Stimulated activated CD8-positive, alpha-beta memory T cell treated with anti-CD3 and anti-CD28 coated beads, Interleukin-12 subunit alpha, Interleukin-12 subunit beta, amount 100 ng/mL, for 4 hours (primary cell): ENCODE measurements at regions not wholly inside any gene's neighbourhood (a gene's known extent, or its start where the extent isn't known, plus 50 kb on each side); places are given as distances from the start of the nearest gene placed in this dataset.
"Not testable (repeated sequence)": the region's sequence is repeated elsewhere in the genome, so short reads cannot be mapped to it uniquely, and the experiment has no call there.

Source experiments
- DNase-seq: peaks from one replicate; pipeline ENCODE4 v3.0.0-alpha.2; 2020; ENCODE audit warnings: low read depth

DNA sequence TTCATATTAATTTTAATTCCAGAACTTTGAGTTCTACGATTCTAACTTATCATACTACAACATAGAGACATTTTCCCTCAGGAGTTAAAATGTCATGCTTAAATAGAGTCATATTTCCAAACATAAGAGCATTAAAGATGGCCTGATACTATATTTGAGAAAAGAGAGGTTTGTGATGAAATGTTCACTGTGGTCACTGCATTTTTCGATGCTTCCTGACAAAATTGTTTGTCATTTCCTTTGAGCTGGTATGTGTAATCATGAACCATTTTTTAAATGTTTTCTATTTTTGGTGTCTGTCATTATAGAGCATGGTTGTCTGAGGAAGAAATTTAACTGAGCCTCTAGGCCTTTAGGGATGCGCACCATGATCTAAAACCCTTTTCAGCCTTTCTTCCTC is 721.4 kb upstream of the NR2F2 start:
- no peak for DNase-seq

DNA sequence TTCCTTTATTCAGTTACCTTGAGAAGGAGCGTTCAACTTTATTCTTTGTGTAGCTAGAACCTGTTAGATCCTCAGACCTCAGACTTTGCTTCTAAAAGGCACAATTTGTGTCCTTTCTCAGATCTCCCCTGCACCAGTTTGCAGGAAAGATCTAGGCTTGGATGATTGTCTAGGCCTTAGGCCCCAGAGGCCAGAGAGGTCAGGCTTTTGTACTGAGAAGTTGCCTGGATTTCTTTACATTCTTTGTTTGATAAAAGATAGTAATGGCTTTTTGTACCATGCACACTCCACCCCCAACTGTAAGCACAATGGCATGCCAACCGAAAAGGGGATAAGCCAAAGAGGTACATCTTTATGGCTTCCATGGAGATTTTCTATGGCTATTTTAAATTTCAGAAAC is 719.6 kb upstream of the NR2F2 start:
- no peak for DNase-seq

DNA sequence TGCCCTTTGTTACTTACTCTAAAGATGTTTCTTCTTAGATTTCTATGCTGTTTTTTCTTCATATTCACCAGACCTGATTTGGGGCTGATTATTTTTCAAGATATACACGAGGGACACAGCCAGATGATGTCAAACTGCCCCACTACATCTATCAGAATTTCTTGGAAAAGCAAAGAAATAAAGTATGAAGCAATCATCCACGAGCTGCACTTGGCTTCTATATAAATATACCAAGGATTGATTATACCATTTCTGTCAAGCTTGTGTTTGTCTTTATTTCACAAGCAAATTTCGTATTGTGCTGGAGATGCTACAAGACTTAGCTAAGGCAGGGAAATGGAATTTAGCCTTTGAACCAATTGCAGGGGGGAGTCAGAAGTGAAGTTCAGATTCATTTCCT is 715.1 kb upstream of the NR2F2 start:
- DNase-seq = no peak

DNA sequence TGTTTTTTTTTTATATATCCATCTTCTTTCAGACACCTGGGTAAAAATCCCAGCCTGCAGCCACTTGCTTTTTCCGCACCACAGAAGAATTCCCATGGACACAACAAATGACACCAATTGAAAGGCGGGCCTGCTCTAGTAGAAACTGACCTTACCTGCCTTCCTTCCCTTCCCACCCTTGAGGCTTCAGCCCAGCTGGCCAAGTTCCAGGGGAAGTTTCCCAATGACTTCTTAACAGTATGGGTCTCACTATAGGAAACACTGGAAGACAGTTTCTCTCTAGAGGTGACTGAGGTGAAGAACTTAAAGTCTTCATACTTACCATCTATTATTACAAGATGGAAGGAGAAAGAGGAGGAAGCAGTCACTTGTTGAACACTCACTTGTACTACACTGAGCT is 714.2 kb upstream of the NR2F2 start:
- no peak for DNase-seq

DNA sequence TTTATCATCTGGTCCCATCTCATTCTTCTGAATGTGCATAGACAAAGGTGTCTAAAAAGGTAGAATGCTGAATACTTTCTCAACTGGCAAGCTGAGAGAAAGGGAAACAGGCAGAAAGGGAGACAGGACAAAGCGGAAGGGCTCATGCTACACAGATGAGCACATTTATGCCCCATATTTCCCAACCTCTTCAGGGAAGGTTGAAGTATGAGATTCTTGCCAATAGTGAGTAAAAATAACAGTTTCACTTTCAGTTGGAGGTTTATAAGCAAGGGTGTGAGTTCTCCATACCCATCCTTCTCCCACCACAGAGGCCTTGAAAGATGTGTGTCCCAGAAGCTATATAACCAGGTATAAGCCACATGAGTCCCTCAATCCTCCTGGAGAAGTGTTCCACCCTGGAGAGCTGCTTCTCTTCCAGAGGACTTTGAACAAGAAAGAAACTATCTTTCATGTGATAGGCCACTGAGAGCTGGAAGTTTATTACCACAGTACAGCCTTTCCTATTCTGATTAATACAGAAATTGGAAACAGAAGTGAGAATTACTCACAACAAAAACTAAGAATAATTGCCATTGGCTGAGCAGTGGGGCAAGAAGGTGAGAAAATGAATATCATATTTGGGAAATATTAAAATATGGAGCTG is 709.4 kb upstream of the NR2F2 start:
- DNase-seq = no peak

DNA sequence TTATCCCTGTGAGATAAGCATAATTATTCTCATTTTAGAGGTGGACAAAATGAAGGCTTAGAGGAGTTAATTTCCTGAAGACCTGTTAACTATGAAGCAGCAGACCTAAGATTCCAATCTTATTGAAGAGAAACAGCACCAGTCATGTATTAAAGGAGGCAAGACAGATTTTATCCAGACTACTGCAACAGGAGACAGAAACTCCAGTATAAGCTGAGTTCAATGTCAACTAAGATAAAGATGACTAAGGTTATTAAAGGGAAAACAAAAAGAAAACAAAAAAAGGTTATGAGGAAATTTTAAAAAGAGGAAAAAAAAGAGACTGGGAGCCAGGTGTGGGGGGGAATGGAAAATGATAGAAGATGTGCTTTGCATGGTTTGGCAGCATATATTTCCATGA is 707.7 kb upstream of the NR2F2 start:
- no peak for DNase-seq

DNA sequence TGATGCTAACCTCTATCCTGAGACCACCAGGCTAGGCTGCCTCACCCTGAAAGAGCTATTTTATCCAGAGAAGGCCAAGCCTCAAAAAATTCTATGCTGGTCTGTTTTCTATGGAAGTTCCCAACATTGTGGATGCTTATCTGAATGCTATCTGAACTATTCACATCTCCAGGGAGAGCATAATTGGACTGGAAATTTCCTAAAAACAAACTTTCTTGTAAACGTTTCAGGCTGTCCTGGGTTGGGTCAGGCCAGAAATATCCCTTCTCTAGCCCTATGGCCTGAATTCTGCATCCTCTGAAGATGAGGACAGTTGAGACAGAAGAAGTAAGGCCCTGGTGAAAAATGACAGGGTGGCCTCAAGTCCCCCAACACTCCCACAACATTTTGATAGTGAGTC is 706.4 kb upstream of the NR2F2 start:
- no peak for DNase-seq

DNA sequence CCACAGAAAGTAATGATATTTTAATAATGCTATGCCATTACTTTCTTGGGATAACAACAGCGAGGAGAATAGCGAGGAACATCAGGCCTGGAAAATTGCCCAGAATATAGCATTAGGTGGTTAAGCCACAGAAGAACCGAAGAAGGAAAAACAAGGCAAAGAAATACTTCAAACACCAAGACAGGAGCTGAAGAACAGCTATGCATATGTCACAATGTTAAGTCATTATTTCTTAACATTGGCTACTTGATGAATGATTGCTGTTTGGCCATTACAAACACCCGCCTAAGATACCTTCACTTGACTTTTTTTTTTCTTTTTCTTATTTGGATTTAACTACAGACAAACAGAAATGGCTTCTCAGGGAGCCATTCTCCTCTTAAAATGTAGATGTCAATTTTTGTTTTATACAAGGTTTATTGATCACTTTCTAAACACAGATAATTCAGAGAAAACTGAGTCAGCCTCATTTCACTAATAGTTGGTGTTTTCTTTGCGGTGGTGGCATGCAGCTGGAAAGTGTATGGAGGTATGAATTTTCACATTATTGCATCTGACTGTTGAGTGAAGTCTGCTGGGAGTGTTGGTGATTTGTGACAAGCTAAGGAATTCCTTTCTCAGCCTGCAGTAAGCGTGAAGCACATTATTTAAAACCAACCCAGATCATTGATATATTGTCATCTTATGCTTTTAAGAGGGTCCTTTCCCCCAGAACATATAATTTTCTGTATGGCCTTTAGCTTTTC is 705.7 kb upstream of the NR2F2 start:
- no peak for DNase-seq

DNA sequence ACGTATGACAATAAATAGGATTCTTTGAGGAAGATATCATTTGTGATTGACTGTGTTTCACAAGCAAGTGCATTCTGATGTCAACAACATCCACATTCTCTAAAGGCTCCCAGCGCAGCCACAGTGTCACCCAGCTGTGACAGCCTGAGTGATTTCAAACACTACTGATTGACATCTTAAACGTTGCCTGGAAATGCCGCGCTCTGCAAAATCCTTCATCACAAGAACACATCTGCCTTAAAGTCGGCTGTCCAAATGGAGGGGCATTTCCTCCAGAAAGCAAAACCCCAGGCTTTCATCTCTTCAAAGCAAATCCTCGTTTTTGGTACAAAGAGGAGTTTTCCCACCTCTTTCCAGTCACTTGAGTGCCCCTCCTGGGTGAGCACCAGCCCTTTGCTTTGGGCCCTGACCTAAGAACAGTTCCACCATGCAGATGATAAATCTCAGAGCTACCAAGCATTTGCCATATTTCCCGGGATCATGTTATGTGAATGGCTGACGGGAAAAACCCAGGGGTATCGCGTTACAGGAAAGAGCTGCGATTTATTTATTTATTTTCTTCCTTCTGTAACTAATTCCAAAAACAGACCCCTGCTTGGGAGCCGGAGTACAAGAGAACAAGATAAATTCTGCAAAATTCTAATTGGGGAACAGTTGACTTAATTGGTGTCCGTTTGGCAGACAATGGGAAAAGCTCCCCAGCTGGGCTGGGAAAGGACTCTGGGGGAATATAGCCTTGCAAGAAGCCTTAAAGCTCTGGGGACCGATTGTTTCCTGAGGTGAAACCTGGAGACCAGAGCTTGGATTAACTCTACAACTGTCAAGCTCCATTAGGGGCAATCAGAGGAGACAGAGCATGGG is 703.8 kb upstream of the NR2F2 start:
- no peak for DNase-seq

DNA sequence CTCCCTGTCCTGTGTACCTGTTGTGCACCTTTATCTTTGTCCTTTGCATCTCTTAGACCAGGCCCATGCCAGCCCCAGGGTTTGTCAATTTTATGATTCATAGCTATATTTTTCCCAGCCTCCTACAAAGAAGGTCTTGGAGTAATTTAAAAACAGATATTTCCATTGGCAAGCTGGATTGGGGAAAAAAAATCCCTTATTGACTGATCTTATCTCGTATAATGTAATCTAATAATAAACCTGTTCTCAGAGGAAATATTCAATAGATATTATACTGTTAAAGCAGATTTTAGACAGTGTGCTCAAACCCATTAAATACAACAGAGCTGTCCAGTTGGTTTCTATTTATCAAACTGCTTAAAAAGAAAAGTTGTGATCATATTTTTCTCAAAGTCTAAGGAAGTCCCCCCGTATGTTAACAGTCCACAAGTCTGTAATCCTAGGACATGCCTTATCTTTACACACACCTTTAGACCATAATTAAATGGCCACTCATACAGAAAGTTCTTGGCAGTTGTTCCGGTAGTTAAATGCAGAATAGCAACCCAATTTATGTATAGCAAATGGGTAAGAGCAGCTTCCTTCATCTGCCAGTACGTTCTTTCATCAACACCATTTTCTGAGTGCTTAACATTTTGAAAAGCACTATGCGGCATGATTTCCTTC is 700.9 kb upstream of the NR2F2 start:
- no peak for DNase-seq

DNA sequence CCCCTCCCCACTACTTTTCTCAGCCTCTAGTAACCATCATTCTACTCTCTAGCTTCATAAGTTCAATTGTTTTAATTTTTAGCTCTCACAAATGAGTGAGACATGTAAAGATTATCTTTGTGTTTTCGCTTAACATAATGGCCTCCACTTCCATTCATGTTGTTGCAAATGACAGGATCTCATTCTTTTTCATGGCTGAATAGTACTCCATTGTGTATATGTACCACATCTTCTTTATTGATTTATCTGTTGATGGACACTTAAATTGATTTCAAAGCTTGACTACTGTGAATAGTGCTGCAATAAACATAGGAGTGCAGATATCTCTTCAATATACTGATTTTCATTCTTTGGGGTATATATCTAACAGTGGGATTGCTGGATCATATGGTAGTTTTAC is 699.8 kb upstream of the NR2F2 start:
- DNase-seq = no peak

DNA sequence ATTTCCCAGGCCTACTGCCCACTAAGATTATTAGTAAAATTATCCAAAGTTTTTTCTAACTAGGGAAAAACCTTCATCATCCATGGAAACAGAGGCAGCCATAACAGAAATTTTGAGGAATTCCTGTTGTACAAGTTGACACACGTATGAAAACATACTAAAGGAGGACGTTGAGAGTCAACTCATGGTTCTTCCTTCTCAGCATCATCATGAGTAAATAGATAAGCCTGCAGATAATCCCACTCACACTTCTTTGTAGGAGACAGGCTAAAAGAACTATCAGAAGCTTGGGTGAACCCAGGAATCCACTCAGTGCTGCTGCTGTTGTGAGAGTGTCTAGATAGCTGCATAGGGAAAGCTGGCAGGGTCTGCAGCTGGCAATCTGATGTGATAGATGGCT is 694.8 kb upstream of the NR2F2 start:
- DNase-seq = no peak

DNA sequence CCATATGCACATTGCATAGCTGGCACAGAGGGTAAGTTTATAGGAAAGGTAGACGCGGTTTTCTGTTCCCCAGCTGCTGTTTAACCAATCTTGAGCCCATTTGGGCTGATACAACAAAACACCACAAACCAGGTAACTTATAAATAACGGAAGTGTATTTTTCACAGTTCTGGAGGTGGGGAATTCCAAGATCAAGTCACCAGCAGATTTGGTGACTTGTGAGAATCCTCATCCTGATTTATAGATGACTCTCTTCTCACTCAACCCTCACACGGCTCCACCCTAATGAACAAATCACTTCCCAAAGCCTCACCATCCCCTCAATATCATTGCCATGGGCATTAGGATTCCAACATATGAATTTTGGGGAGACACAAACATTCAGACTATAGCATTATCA is 694.4 kb upstream of the NR2F2 start:
- no peak for DNase-seq

DNA sequence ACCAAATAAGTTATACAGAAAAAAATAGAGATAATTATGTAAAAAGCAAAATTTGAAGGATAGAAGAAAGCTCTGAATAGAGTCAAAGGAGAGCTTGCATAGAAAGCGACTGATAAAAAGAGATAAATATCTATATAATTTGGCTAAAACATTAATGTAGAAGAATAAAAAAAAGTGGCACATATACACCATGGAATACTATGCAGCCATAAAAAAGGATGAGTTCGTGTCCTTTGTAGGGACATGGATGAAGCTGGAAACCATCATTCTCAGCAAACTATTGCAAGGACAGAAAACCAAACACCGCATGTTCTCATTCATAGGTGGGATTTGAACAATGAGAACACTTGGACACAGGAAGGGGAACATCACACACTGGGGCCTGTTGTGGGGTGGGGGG is 693.3 kb upstream of the NR2F2 start:
- not testable (repeated sequence) for DNase-seq

DNA sequence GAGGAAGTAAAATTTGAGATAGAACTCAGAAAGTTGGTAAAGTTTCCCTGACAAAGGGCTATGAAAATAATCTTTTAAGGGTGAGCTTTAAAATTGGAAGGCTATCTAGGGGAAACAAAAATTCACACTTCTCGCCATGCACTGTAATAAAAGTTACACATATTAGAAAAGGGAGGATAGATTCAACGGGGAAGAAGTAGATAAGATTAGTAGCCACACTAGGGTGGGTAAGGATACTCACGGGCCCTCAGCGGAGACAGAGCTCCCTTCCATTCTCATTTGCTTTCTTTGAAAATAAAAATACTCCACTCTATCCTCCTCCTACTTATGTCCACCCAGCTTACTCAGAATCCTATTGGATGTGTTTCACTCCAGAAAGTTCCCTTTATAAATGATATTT is 691.3 kb upstream of the NR2F2 start:
- DNase-seq = no peak

DNA sequence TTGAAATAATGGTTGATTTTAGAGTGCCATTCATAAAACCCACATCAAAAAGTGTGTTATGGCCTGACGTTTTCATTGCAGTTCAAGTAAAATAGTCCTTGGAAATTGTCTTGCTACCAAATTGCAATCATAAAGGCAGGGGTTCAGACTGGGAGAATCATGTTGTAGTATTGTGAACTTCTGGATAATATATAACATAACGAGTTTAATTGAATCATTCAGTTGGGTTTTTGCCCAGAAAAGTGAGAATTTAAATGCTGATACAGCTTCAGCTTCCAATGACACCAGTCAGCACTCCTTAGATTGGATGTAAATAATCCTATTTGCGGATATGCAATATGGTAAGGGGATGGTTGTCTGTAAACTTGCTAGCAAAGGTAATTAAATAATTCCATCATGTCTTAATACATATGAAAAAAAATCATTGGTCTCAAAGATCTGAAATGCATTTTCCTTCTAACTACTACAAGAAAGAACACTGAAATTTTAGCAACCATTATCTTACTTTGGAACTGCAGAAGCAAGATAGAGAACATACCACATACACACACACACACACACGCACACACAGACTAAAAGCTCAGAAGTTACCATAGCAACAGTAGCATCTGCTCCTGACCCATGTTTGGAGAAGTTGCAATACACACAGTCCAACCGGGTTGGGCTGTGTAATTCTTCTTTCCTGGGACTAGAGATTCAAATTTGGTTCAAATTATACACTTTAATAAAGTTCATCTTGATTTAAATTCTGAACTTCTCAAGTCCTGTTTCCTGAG is 686.2 kb upstream of the NR2F2 start:
- DNase-seq = no peak

DNA sequence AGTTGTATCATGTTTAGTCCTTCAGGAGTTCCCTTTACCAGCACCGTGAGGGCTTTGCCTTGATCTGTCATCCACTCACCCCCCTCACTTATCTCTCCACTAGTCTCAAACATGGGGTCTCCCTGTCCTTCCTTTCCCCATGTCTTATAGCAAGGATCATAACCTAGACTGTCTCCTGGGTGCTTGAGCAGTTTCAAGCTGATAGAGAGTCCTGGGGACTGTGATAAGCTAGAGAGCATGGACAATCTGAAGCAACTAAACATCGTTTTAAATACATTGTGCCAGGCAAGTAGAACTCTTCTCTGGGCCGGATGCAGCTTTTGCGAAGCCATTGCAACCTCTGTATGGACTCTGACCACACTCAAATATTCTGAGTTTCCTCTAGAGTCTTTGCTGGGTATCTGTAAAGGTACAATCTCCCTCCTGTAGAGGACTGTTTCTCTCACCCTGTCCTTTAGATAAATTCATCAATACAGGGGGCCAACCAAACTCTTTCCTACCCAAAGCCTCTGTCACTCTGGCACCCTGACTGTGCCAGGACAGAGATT is 684.6 kb upstream of the NR2F2 start:
- DNase-seq = no peak

DNA sequence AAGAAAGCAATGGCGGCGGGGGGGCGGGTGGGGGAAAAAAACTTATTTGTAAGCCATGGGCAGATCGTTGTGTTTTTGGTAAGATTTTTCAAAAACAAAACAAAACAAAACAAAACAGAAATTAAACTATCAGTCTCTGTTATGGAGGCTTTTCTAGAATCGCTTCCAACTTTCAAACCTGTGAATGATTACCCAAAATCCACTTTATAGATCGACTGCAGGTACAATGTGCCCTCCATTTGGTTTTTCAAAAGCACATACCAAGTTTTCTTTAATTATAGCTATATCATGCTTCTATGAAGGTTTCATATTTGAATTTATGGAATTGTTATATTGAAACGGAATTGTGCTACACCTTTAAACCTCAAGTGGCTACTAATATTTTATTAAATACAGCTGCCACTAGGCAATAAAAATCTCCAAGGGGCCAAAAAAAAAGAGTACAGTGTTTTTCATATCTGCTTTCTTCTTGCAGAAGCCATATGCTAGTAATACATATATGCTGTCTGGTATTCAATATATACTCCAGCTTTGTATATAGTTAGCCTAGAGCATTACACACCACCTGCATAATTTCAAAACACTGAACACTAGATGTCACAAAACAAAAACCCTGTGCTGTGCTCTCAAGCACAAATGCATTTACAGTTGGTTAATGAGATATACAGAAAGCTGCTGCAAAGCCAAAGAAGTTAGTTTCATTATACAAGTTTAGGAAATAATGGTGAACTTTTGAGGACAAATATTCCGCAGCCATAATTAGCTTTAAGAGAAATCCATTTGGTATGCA is 683.8 kb upstream of the NR2F2 start:
- no peak for DNase-seq

DNA sequence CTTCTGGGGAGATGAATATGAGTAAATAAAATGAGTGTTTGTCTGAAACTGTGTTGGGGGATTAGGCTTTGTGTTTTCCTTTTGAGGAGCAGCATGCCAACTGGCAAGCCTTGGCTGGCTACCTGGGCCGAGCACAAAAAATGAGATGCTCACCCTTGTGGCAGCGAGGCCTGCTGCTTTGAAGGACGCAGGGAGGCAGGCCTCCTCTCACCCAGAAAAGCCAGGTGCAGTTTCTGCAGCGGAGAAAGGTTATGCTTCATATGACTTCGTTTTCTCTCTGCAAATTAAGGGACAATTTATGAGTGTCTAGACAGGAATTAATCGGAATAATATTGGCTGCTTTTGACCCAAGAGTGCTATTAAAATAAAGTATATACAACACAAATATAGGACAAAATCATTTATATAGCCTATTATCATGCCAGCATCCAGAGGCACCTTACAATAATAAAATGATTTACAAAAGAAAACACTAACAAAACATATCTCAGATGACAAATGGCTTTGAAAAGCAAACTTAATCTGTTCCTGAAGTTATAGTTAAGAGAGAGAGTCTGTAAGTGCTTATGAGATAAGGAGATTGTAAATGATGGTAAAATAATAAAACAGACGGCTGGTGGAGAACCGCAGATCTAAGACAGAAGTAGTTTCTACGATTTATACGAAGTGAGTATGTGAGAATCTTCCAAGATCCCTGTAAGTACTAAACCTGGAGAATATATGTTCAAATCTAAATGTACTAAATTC is 682.8 kb upstream of the NR2F2 start:
- DNase-seq = no peak

DNA sequence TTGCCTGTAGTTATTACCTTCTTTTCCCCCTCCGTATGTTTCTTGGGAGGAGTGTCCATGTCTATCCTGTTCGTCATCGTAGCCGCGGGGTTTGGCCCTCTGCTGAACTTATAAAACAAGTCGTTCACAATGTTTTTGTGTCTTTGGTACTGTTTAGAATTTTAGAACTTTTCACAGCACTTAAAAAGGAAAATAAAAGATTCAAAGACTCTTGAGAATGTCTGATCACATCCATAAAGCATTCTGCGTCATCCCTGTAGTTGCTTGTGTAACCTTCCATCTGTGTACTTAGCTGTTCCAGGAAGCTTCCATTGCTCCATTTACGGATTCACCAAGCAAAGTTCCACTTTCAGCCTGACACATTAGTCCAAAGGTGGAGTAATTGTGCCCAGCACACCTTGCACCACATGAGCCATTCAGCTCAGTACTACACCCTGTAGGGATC is 677.1 kb upstream of the NR2F2 start:
- DNase-seq = no peak
